Nephron (organoid): ENCODE measurements at regions not wholly inside any gene's neighbourhood (a gene's known extent, or its start where the extent isn't known, plus 50 kb on each side); places are given as distances from the start of the nearest gene placed in this dataset.

ENCODE experiments used
- H3K27ac Mint-ChIP-seq, 3 experiments: 2 replicates each; pipeline ENCODE4 v1.8.0; 2020; ENCODE audit warnings: mixed read lengths in 3 of 3, mild to moderate bottlenecking in 2 of 3, moderate library complexity in 1 of 3
- H3K27me3 Mint-ChIP-seq: 2 replicates; pipeline ENCODE4 v1.8.0; 2021; ENCODE audit warnings: low read depth, mild to moderate bottlenecking, moderate library complexity, mixed read lengths
- H3K36me3 Mint-ChIP-seq: 2 replicates; pipeline ENCODE4 v1.8.0; 2020; ENCODE audit warnings: low read depth, mixed read lengths
- H3K4me1 Mint-ChIP-seq: 2 replicates; pipeline ENCODE4 v1.8.0; 2020; ENCODE audit warnings: mixed read lengths
- H3K4me3 Mint-ChIP-seq, 3 experiments: 2 replicates each; pipeline ENCODE4 v1.8.0; 2020; ENCODE audit warnings: mild to moderate bottlenecking in 3 of 3, mixed read lengths in 3 of 3, moderate library complexity in 2 of 3
- H3K9me3 Mint-ChIP-seq: 2 replicates; pipeline ENCODE4 v1.8.0; 2020; ENCODE audit warnings: mixed read lengths
- CTCF ChIP-seq, 3 experiments: fragments of 200-600 bp; sonication (generic); IDR thresholded peaks; one replicate each; pipeline ENCODE4 v1.5.0; 2021; ENCODE audit warnings: antibody characterized with exemption in 3 of 3; ENCODE audit not compliant: unreplicated experiment in 3 of 3

- Mint-ChIP-seq H3K9me3 (no peaks in the 10 kb centered on the region), H3K27me3 (no peaks in the 10 kb centered on the region), H3K4me3 (no peak overlapping the region), H3K4me1 (no peaks in the 10 kb centered on the region), H3K27ac (no peak overlapping the region), H3K36me3 (no peaks in the 10 kb centered on the region)
- no peak for TF ChIP-seq CTCF (IDR thresholded peaks at IDR 0.05; ENCODE audit: unreplicated experiment in 3 of 3)
Measured at GRCh38 chr4:117227925-117228324, 142.5 kb upstream of the TRAM1L1 start.

GRCh38 chr4:117239434-117239833 is 154.1 kb upstream of the TRAM1L1 start:
- H3K36me3 Mint-ChIP-seq = no peaks in the 10 kb centered on the region
- H3K4me1 Mint-ChIP-seq = no peaks in the 10 kb centered on the region
- peaks cover 2% of the 10 kb centered on the region for H3K9me3 Mint-ChIP-seq
- H3K4me3 Mint-ChIP-seq = no peak overlapping the region
- no peak overlapping the region for H3K27ac Mint-ChIP-seq
- TF ChIP-seq CTCF (IDR thresholded peaks at IDR 0.05; ENCODE audit: unreplicated experiment in 3 of 3) = no peak
- H3K27me3 Mint-ChIP-seq = no peaks in the 10 kb centered on the region

GRCh38 chr4:117249333-117249732 is 164.0 kb upstream of the TRAM1L1 start:
- no peak overlapping the region for H3K4me3 Mint-ChIP-seq
- H3K36me3 Mint-ChIP-seq = no peaks in the 10 kb centered on the region
- H3K27me3 Mint-ChIP-seq = no peaks in the 10 kb centered on the region
- H3K27ac Mint-ChIP-seq = no peak overlapping the region
- TF ChIP-seq CTCF (IDR thresholded peaks at IDR 0.05; ENCODE audit: unreplicated experiment in 3 of 3) = no peak
- H3K4me1 Mint-ChIP-seq = no peaks in the 10 kb centered on the region
- peaks cover 3% of the 10 kb centered on the region for H3K9me3 Mint-ChIP-seq

DNA sequence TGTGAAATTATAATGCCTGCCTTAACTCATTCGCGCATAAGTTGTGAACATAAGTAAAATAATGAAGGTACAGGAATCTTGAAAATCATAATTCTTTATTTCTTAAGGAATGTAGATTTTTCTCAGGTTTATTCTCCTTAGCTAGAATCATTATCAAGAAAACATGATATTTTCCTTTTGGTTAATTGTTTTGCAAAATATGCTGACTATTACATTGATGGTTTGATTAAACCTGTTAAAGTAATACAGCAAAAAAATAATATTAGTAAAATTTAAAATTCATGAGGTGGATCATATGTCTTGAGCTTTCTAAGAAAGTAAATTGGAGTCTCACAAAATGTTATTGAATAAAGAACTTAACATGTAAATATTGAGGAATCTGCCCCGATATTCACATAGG is 178.7 kb upstream of the TRAM1L1 start:
- TF ChIP-seq CTCF (IDR thresholded peaks at IDR 0.05; ENCODE audit: unreplicated experiment in 3 of 3) = no peak
- H3K4me3 Mint-ChIP-seq = no peak overlapping the region
- H3K36me3 Mint-ChIP-seq = no peaks in the 10 kb centered on the region
- H3K27me3 Mint-ChIP-seq = no peaks in the 10 kb centered on the region
- H3K27ac Mint-ChIP-seq = no peak overlapping the region
- H3K4me1 Mint-ChIP-seq = no peaks in the 10 kb centered on the region
- H3K9me3 Mint-ChIP-seq = no peaks in the 10 kb centered on the region

DNA sequence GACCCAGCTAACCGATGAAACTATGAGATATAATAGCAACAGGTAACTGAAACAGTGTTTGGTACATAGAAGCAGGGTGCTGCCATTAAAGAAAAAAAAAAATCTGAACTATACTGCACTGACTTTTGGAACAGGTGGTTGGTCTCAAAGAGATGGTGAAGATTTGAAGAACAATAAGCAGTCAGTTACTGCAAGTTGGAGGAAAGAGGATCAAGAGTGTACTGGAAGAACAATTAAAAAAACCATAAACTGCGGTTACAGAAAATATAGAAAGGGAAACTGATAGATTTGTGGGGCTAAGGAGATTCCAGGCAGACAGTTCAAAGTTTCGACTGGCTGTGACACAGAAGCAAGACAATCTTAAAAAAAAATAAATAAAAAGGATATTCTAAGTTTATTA is 181.9 kb upstream of the TRAM1L1 start:
- H3K9me3 Mint-ChIP-seq = no peaks in the 10 kb centered on the region
- no peak for TF ChIP-seq CTCF (IDR thresholded peaks at IDR 0.05; ENCODE audit: unreplicated experiment in 3 of 3)
- no peak overlapping the region for H3K4me3 Mint-ChIP-seq
- no peaks in the 10 kb centered on the region for H3K4me1 Mint-ChIP-seq
- H3K27me3 Mint-ChIP-seq = no peaks in the 10 kb centered on the region
- H3K36me3 Mint-ChIP-seq = no peaks in the 10 kb centered on the region
- H3K27ac Mint-ChIP-seq = no peak overlapping the region

DNA sequence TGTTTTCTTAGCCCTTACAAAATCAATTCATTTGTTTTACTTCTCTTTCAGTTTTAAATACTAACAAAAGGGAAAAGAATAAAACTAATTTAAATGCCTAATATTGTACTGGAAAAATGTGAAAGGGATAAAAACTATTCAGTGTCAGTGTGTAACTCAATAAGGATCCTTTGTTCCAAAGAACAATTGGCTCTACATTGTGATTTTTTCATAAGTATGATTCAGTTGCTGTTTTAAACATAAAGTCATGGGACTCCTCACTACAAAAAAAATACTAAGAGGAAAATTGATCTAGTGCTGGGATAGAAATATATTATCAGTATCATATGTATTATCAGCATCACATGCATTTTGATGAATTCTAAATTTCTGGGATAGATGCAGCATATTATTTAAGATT is 199.4 kb upstream of the TRAM1L1 start:
- H3K4me3 Mint-ChIP-seq = no peak overlapping the region

More for the DNA sequence above, 199.4 kb upstream of the TRAM1L1 start:
- H3K27ac Mint-ChIP-seq = no peak overlapping the region
- no peaks in the 10 kb centered on the region for H3K4me1 Mint-ChIP-seq
- no peaks in the 10 kb centered on the region for H3K36me3 Mint-ChIP-seq
- H3K9me3 Mint-ChIP-seq = no peaks in the 10 kb centered on the region
- no peaks in the 10 kb centered on the region for H3K27me3 Mint-ChIP-seq
- TF ChIP-seq CTCF (IDR thresholded peaks at IDR 0.05; ENCODE audit: unreplicated experiment in 3 of 3) = no peak
